H1 (cell line): ENCODE measurements at regions not wholly inside any gene's neighbourhood (a gene's known extent, or its start where the extent isn't known, plus 50 kb on each side); places are given as distances from the start of the nearest gene placed in this dataset.

Experiments
- CTCF ChIA-PET: fragments of 300-600 bp; sonication (Branson Sonifier 250); formaldehyde crosslinking; loops from one replicate; lab custom pipeline; 2021; ENCODE audit not compliant: partially characterized antibody; lab: Charles Lee
- POLR2A ChIA-PET: fragments of 300-600 bp; sonication (Branson Sonifier 250); formaldehyde crosslinking; loops from one replicate; lab custom pipeline; 2021; ENCODE audit warnings: inconsistent platforms; ENCODE audit not compliant: partially characterized antibody; lab: Charles Lee
- DNase-seq, 2 experiments: peaks; one replicate each; pipeline versions ENCODE4 v3.0.0 to v3.0.0-alpha.2; 2010 to 2022; ENCODE audit warnings: low spot score in 2 of 2, low read depth in 1 of 2, mixed read lengths in 1 of 2
- FAIRE-seq: peaks from 2 replicates; lab custom pipeline; 2011; peaks lifted over from hg19 to GRCh38; lab: Jason Lieb, UNC
- H2AFZ ChIP-seq: 2 replicates; pipeline ENCODE4 v1.8.1; 2012; ENCODE audit warnings: low read length, inconsistent platforms
- H2AK5ac ChIP-seq: 2 replicates; pipeline ENCODE4 v1.6.1; 2013; ENCODE audit warnings: low read depth, low read length
- H2BK120ac ChIP-seq: replicated peaks from 2 replicates; pipeline ENCODE3; 2013; ENCODE audit warnings: low read depth, low read length, inconsistent platforms
- H2BK12ac ChIP-seq: 2 replicates; pipeline ENCODE4 v1.6.1; 2013; ENCODE audit warnings: low read depth, low read length
- H2BK15ac ChIP-seq: 2 replicates; pipeline ENCODE4 v1.6.1; 2013; ENCODE audit warnings: low read length
- H2BK20ac ChIP-seq: 2 replicates; pipeline ENCODE4 v1.6.1; 2013; ENCODE audit warnings: low read length
- H2BK5ac ChIP-seq: 2 replicates; pipeline ENCODE4 v1.6.1; 2013; ENCODE audit warnings: low read depth, low read length
- H3K14ac ChIP-seq: 2 replicates; pipeline ENCODE4 v1.6.1; 2013; ENCODE audit warnings: inconsistent platforms; ENCODE audit not compliant: insufficient read length
- H3K18ac ChIP-seq: 2 replicates; pipeline ENCODE4 v1.6.1; 2013; ENCODE audit warnings: low read length; ENCODE audit errors: extremely low read depth
- H3K23ac ChIP-seq: 2 replicates; pipeline ENCODE4 v1.6.1; 2013; ENCODE audit warnings: inconsistent platforms; ENCODE audit not compliant: insufficient read length
- H3K23me2 ChIP-seq: 2 replicates; pipeline ENCODE4 v1.6.1; 2013; ENCODE audit warnings: low read depth, low read length
- H3K27ac ChIP-seq: 2 replicates; pipeline ENCODE4 v1.6.1; 2011; ENCODE audit warnings: low read depth, low read length, inconsistent platforms
- H3K27me3 ChIP-seq, 4 experiments: replicated peaks in 1 of 4; 1 replicate in 1 of 4; 2 replicates in 3 of 4; pipeline versions ENCODE4 v1.6.1 to v1.8.1; 2011 to 2013; ENCODE audit warnings: low read length in 3 of 4, mild to moderate bottlenecking in 3 of 4, inconsistent platforms in 2 of 4, mixed read lengths in 2 of 4, moderate library complexity in 1 of 4; ENCODE audit not compliant: control insufficient read depth in 3 of 4, insufficient read depth in 3 of 4; ENCODE audit errors: extremely low read depth in 1 of 4
- H3K36me3 ChIP-seq, 4 experiments: 2 replicates each; pipeline versions ENCODE4 v1.6.1 to v1.8.1; 2011 to 2013; ENCODE audit warnings: mild to moderate bottlenecking in 4 of 4, low read length in 3 of 4, moderate library complexity in 2 of 4, control low read depth in 1 of 4, inconsistent platforms in 1 of 4; ENCODE audit not compliant: insufficient read depth in 4 of 4, control insufficient read depth in 2 of 4
- H3K4ac ChIP-seq: replicated peaks from 2 replicates; pipeline ENCODE3; 2013; ENCODE audit warnings: low read length, low read depth, mixed read lengths, inconsistent platforms; ENCODE audit not compliant: insufficient read length
- H3K4me1 ChIP-seq, 4 experiments: replicated peaks in 1 of 4; 1 replicate in 1 of 4; 2 replicates in 3 of 4; pipeline versions ENCODE4 v1.6.1 to v1.8.1; 2011 to 2013; ENCODE audit warnings: low read length in 3 of 4, inconsistent platforms in 2 of 4, mixed read lengths in 1 of 4; ENCODE audit not compliant: insufficient read depth in 4 of 4, control insufficient read depth in 3 of 4
- H3K4me2 ChIP-seq, 2 experiments: 2 replicates each; pipeline versions ENCODE4 v1.6.1 to v1.8.1; 2011 to 2013; ENCODE audit warnings: low read depth in 2 of 2, low read length in 2 of 2, control low read depth in 1 of 2, inconsistent platforms in 1 of 2, mild to moderate bottlenecking in 1 of 2; ENCODE audit not compliant: insufficient read depth in 1 of 2
- H3K4me3 ChIP-seq, 4 experiments: fragments of 200-600, 300-600 bp in 1 of 4; sonication (generic), shearing (Covaris generic), sonication (Bioruptor Twin) in 1 of 4; 2 replicates each; pipeline versions ENCODE4 v1.5.1 to v1.8.1; 2011 to 2016; ENCODE audit warnings: low read length in 4 of 4, low read depth in 3 of 4, control low read depth in 2 of 4, inconsistent platforms in 2 of 4, mild to moderate bottlenecking in 2 of 4, mixed read lengths in 1 of 4, moderate library complexity in 1 of 4; ENCODE audit not compliant: insufficient read depth in 2 of 4; ENCODE audit errors: extremely low read depth in 1 of 4
- H3K56ac ChIP-seq: replicated peaks from 2 replicates; pipeline ENCODE3; 2013; ENCODE audit warnings: low read depth, mild to moderate bottlenecking, mixed read lengths, low read length, inconsistent platforms; ENCODE audit not compliant: insufficient read length
- H3K79me1 ChIP-seq: 2 replicates; pipeline ENCODE4 v1.6.1; 2013; ENCODE audit warnings: low read depth, low read length, control low read depth
- H3K79me2 ChIP-seq, 2 experiments: 2 replicates each; pipeline versions ENCODE4 v1.6.1 to v1.8.1; 2012 to 2013; ENCODE audit warnings: low read length in 2 of 2, mild to moderate bottlenecking in 2 of 2, inconsistent platforms in 1 of 2; ENCODE audit not compliant: insufficient read depth in 2 of 2, control insufficient read depth in 1 of 2
- H3K9ac ChIP-seq, 4 experiments: replicated peaks in 1 of 4; 1 replicate in 1 of 4; 2 replicates in 3 of 4; pipeline versions ENCODE4 v1.6.1 to v1.8.1; 2011 to 2013; ENCODE audit warnings: low read depth in 3 of 4, low read length in 3 of 4, control low read depth in 2 of 4, mild to moderate bottlenecking in 2 of 4, moderate library complexity in 2 of 4, inconsistent platforms in 1 of 4; ENCODE audit errors: extremely low read depth in 1 of 4
- H3K9me3 ChIP-seq, 2 experiments: 2 replicates each; pipeline versions ENCODE4 v1.6.1 to v1.8.1; 2012 to 2013; ENCODE audit warnings: mild to moderate bottlenecking in 2 of 2, moderate library complexity in 2 of 2, control low read depth in 1 of 2, inconsistent platforms in 1 of 2, low read depth in 1 of 2, low read length in 1 of 2, mixed read lengths in 1 of 2; ENCODE audit not compliant: insufficient read depth in 2 of 2
- H4K20me1 ChIP-seq, 2 experiments: replicated peaks in 1 of 2; 2 replicates each; pipeline versions ENCODE3 to v1.8.1; 2011 to 2013; ENCODE audit warnings: inconsistent platforms in 2 of 2, low read length in 2 of 2, mild to moderate bottlenecking in 1 of 2; ENCODE audit not compliant: insufficient read depth in 2 of 2, control insufficient read depth in 1 of 2
- H4K5ac ChIP-seq: 2 replicates; pipeline ENCODE4 v1.6.1; 2013; ENCODE audit warnings: low read length, low read depth, mixed read lengths, inconsistent platforms; ENCODE audit not compliant: insufficient read length
- H4K8ac ChIP-seq: 2 replicates; pipeline ENCODE4 v1.8.0; 2013; ENCODE audit warnings: mild to moderate bottlenecking, moderate library complexity, low read length, inconsistent platforms; ENCODE audit not compliant: insufficient read depth; ENCODE audit errors: extremely low read depth
- H4K91ac ChIP-seq: replicated peaks from 2 replicates; pipeline ENCODE3; 2013; ENCODE audit warnings: low read length, mixed read lengths, inconsistent platforms; ENCODE audit not compliant: insufficient read length
- CEBPB ChIP-seq: IDR thresholded peaks from 2 replicates; pipeline ENCODE4 v1.6.1; 2012; ENCODE audit warnings: low read depth, low read length
- EP300 ChIP-seq, 2 experiments: IDR thresholded peaks; 1 replicate in 1 of 2; 2 replicates in 1 of 2; pipeline ENCODE4 v1.6.1; 2011 to 2012; ENCODE audit warnings: low read depth in 2 of 2, low read length in 2 of 2, mild to moderate bottlenecking in 2 of 2, borderline replicate concordance in 1 of 2, inconsistent platforms in 1 of 2, moderate library complexity in 1 of 2
- WGBS, 2 experiments: shearing (Covaris generic) in 1 of 2; methylation state at CpG; one replicate each; pipeline versions ENCODE4 v1.1.6 to v1.1.7; 2013 to 2015; ENCODE audit warnings: low lambda C conversion rate in 2 of 2, mixed read lengths in 2 of 2, inconsistent platforms in 1 of 2, low coverage in 1 of 2, missing lambda C conversion rate in 1 of 2; ENCODE audit not compliant: insufficient replicate concordance in 2 of 2, insufficient coverage in 1 of 2, insufficient read length in 1 of 2; ENCODE audit errors: extremely low coverage in 1 of 2, missing lambda C conversion rate in 1 of 2; 5-methylcytosine and 5-hydroxymethylcytosine counted together

- H2BK15ac ChIP-seq: no peak overlapping the region
- H4K20me1 ChIP-seq: no peaks in the 10 kb centered on the region
- TF ChIP-seq CEBPB (peak; percentile 25; the same call in 1 of the 2 replicates), EP300 (IDR thresholded peaks at IDR 0.05; ENCODE audit: borderline replicate concordance in 1 of 2, low read depth in 2 of 2, low read length in 2 of 2) (no peak)
- no peak overlapping the region for H3K56ac ChIP-seq
- H3K27me3 ChIP-seq: no peaks in the 10 kb centered on the region
- no peak overlapping the region for H2BK5ac ChIP-seq
- 94% methylated on average over 4 of the region's 4 CpGs; no CpG with 5 or more reads in 1 of the 2 experiments for WGBS, 2 experiments
- H3K14ac ChIP-seq: no peak overlapping the region
- no peak overlapping the region for H4K8ac ChIP-seq
- H4K91ac ChIP-seq: no peak overlapping the region
- no peaks in the 10 kb centered on the region for H3K36me3 ChIP-seq
- POLR2A ChIA-PET: no interaction called here
- no peak overlapping the region for H3K4me2 ChIP-seq
- no peak overlapping the region for H2BK12ac ChIP-seq
- H3K23me2 ChIP-seq: no peaks in the 10 kb centered on the region
- no peak overlapping the region for H3K9ac ChIP-seq
- FAIRE-seq (no peak), DNase-seq (no peak)
- no peak overlapping the region for H3K23ac ChIP-seq
- H2AFZ ChIP-seq: no peak overlapping the region
- no peaks in the 10 kb centered on the region for H3K9me3 ChIP-seq
- no peak overlapping the region for H3K4me3 ChIP-seq
- H3K4ac ChIP-seq: no peak overlapping the region
- CTCF ChIA-PET: interaction anchor here (1.3 kb wide), 2 partner anchors 9 to 10 kb away, joined by 3 to 4 read pairs; no protein-coding TSS in a partner anchor
- no peak overlapping the region for H4K5ac ChIP-seq
- H2AK5ac ChIP-seq: no peak overlapping the region
- H3K27ac ChIP-seq: no peak overlapping the region
- H3K18ac ChIP-seq: no peak overlapping the region
- H3K79me1 ChIP-seq: no peaks in the 10 kb centered on the region
- no peak overlapping the region for H2BK20ac ChIP-seq
- no peaks in the 10 kb centered on the region for H3K4me1 ChIP-seq
- H3K79me2 ChIP-seq: no peaks in the 10 kb centered on the region
- H2BK120ac ChIP-seq: no peak overlapping the region
Observed at GRCh38 chr11:90344546-90344945, 121.7 kb upstream of the CHORDC1 start.
